GM12878 (cell line): ENCODE measurements at regions not wholly inside any gene's neighbourhood (a gene's known extent, or its start where the extent isn't known, plus 50 kb on each side); places are given as distances from the start of the nearest gene placed in this dataset.

Experiments used
- ATAC-seq: fragments of 200-7000 bp; cut with Tn5 transposase; 3 replicates; pipeline ENCODE4 v1.9.1; 2020; ENCODE audit warnings: mild to moderate bottlenecking, moderate library complexity
- BruUV-seq: library from RNA; stranded (reverse); fragments of 400-500 nt; replicated peaks from 2 replicates; lab custom pipeline; 2021; lab: Mats Ljungman, UMichigan
- CTCF ChIA-PET: fragments of 300-600 bp; sonication (Branson Sonifier 250); formaldehyde crosslinking; extraction: SDS; loops from one replicate; lab custom pipeline; 2021; ENCODE audit warnings: inconsistent platforms; lab: Yijun Ruan, JAX
- POLR2A ChIA-PET: fragments of 350-600 bp; formaldehyde crosslinking; extraction: SDS; loops from one replicate; lab custom pipeline; 2021; ENCODE audit warnings: inconsistent platforms; lab: Charles Lee
- RAD21 ChIA-PET: fragments of 300-600 bp; sonication (Branson Sonifier 250); formaldehyde crosslinking; loops from one replicate; lab custom pipeline; 2023; ENCODE audit warnings: antibody characterized with exemption; ENCODE audit not compliant: unreplicated experiment; lab: Charles Lee
- SMC1A ChIA-PET: fragments of 300-600 bp; sonication (Branson Sonifier 250); formaldehyde crosslinking; loops from one replicate; lab custom pipeline; 2023; ENCODE audit not compliant: unreplicated experiment, uncharacterized antibody; lab: Charles Lee
- DNase-seq: peaks from one replicate; pipeline ENCODE4 v3.0.0-alpha.2; 2011; ENCODE audit warnings: low read depth, low spot score
- FAIRE-seq: peaks from 3 replicates; lab custom pipeline; 2011; peaks lifted over from hg19 to GRCh38; lab: Jason Lieb, UNC
- H2AFZ ChIP-seq: 2 replicates; pipeline ENCODE4 v1.6.0; 2011; ENCODE audit warnings: low read depth, low read length, control low read depth; ENCODE audit not compliant: control insufficient read depth
- H3K27ac ChIP-seq: 2 replicates; pipeline ENCODE4 v1.5.1; 2011; ENCODE audit warnings: control low read depth; ENCODE audit not compliant: control insufficient read depth, insufficient read depth
- H3K27me3 ChIP-seq, 2 experiments: replicated peaks in 1 of 2; 2 replicates each; pipeline versions ENCODE4 v1.6.0 to v1.6.1; 2011; ENCODE audit warnings: low read length in 1 of 2; ENCODE audit not compliant: control insufficient read depth in 2 of 2, insufficient read depth in 2 of 2
- H3K36me3 ChIP-seq, 2 experiments: 2 replicates each; pipeline ENCODE4 v1.5.1; 2011; ENCODE audit warnings: low read length in 1 of 2; ENCODE audit not compliant: control insufficient read depth in 2 of 2, insufficient read depth in 2 of 2
- H3K4me1 ChIP-seq: 2 replicates; pipeline ENCODE4 v1.6.1; 2011; ENCODE audit warnings: mild to moderate bottlenecking, low read length, moderate library complexity, mixed read lengths; ENCODE audit not compliant: control insufficient read depth, insufficient read depth
- H3K4me2 ChIP-seq: 2 replicates; pipeline ENCODE4 v1.6.0; 2011; ENCODE audit warnings: control low read depth; ENCODE audit not compliant: control insufficient read depth, insufficient read depth
- H3K4me3 ChIP-seq: fragments of 200-600 bp; sonication (generic); 2 replicates; pipeline ENCODE4 v1.5.1; 2016
- H3K79me2 ChIP-seq: 2 replicates; pipeline ENCODE4 v1.6.0; 2011; ENCODE audit warnings: low read length; ENCODE audit not compliant: control insufficient read depth, insufficient read depth
- H3K9ac ChIP-seq: 2 replicates; pipeline ENCODE4 v1.8.0; 2011; ENCODE audit warnings: low read length, control low read depth, mixed read lengths; ENCODE audit not compliant: control insufficient read depth, insufficient read depth
- H3K9me3 ChIP-seq: replicated peaks from 3 replicates; pipeline ENCODE4 v1.5.1; 2011; ENCODE audit warnings: mild to moderate bottlenecking, low read length; ENCODE audit not compliant: control insufficient read depth, insufficient read depth
- H4K20me1 ChIP-seq: 2 replicates; pipeline ENCODE4 v1.6.0; 2011; ENCODE audit not compliant: control insufficient read depth, insufficient read depth
- CBX3 ChIP-seq: fragments of 200-600 bp; sonication (generic); IDR thresholded peaks from 2 replicates; pipeline ENCODE4 v1.6.1; 2016; ENCODE audit warnings: low read depth, borderline replicate concordance
- FOXK2 ChIP-seq: fragments of 450-650 bp; IDR thresholded peaks from 2 replicates; pipeline ENCODE4 v1.6.1; 2017; ENCODE audit warnings: mild to moderate bottlenecking, moderate library complexity
- HSF1 ChIP-seq: fragments of 150-350 bp; IDR thresholded peaks from 2 replicates; pipeline ENCODE4 v1.6.1; 2014; ENCODE audit warnings: mild to moderate bottlenecking, low read depth, low read length
- NFYB ChIP-seq: IDR thresholded peaks from 2 replicates; pipeline ENCODE4 v1.6.1; 2011; ENCODE audit warnings: low read depth, mild to moderate bottlenecking, low read length, improper control_type of control experiment, moderate library complexity; ENCODE audit not compliant: insufficient read depth
- WGBS: methylation state at CpG from one replicate; pipeline ENCODE4 v1.1.6; 2016; ENCODE audit warnings: low lambda C conversion rate; ENCODE audit not compliant: insufficient replicate concordance, insufficient coverage; ENCODE audit errors: missing lambda C conversion rate; 5-methylcytosine and 5-hydroxymethylcytosine counted together
- in situ Hi-C: fragments of 300-500 bp; cut with MboI; formaldehyde crosslinking; loops from 9 replicates; pipeline ENCODE4 v1.14.3; 2018; ENCODE audit warnings: mixed read lengths
- intact Hi-C: fragments of 100-400 bp; cut with micrococcal nuclease; formaldehyde crosslinking; loops from one replicate; pipeline ENCODE4 v1.14.2; 2022; ENCODE audit not compliant: unreplicated experiment

GRCh38 chr3:178156301-178156700, 379.9 kb upstream of the KCNMB2 start:
- Histone ChIP-seq H3K27ac (no peak overlapping the region), H3K4me2 (no peak overlapping the region), H3K36me3 (no peaks in the 10 kb centered on the region), H2AFZ (no peak overlapping the region), H3K4me3 (no peak overlapping the region), H3K4me1 (no peaks in the 10 kb centered on the region), H3K9me3 (no peaks in the 10 kb centered on the region), H3K27me3 (no peaks in the 10 kb centered on the region), H3K79me2 (no peaks in the 10 kb centered on the region), H3K9ac (no peak overlapping the region)
- WGBS, result 33% methylated on average over 4 of the region's 4 CpGs
- ChIA-PET RAD21 (no interaction called here), POLR2A (no interaction called here), CTCF (no interaction called here)
- FAIRE-seq (no peak), ATAC-seq (no peak), DNase-seq (no peak)
- BruUV-seq, result no TSS peak
- in situ Hi-C loops, result no loop called here
- TF ChIP-seq CBX3 (no peak), HSF1 (no peak), FOXK2 (no peak)
- TF ChIP-seq, all 136 proteins: peak for 0
- no peaks in the 10 kb centered on the region for H4K20me1 ChIP-seq
- SMC1A ChIA-PET, result no interaction called here
- intact Hi-C loops, result no loop called here

- RAD21 ChIA-PET, result no interaction called here
- POLR2A ChIA-PET, result no interaction called here
- H3K9ac ChIP-seq, result no peak overlapping the region
- H3K4me3 ChIP-seq, result no peak overlapping the region
- no peak overlapping the region for H2AFZ ChIP-seq
- H3K27me3 ChIP-seq, result no peaks in the 10 kb centered on the region
- DNase-seq (no peak), FAIRE-seq (no peak), ATAC-seq (no peak)
- TF ChIP-seq NFYB, result no peak
- SMC1A ChIA-PET, result interaction anchor here (0.5 kb wide), 1 partner anchor 10 kb away, joined by 4 read pairs; no protein-coding TSS in a partner anchor
- CTCF ChIA-PET, result no interaction called here
- no peaks in the 10 kb centered on the region for H3K4me1 ChIP-seq
- no TSS peak for BruUV-seq
- no peaks in the 10 kb centered on the region for H3K79me2 ChIP-seq
- no peaks in the 10 kb centered on the region for H3K9me3 ChIP-seq
- H3K27ac ChIP-seq, result no peak overlapping the region
- no peak overlapping the region for H3K4me2 ChIP-seq
- no peaks in the 10 kb centered on the region for H4K20me1 ChIP-seq
- in situ Hi-C loops, result no loop called here
- intact Hi-C loops, result no loop called here
- WGBS, result 0% methylated on average over 2 of the region's 2 CpGs
- no peaks in the 10 kb centered on the region for H3K36me3 ChIP-seq
Measured at GRCh38 chr3:178159691-178160220, 376.5 kb upstream of the KCNMB2 start.
